ENCODE measurements at regions not wholly inside any gene's neighbourhood (a gene's known extent, or its start where the extent isn't known, plus 50 kb on each side); places are given as distances from the start of the nearest gene placed in this dataset.

- TF ChIP-seq ZNF331 (CRISPR knock-in tag; IDR thresholded peaks at IDR 0.05; ENCODE audit: low read depth): no peak
Observed at GRCh38 chr6:81228912-81229555, 523.4 kb downstream of the TENT5A start (continued).

DNA sequence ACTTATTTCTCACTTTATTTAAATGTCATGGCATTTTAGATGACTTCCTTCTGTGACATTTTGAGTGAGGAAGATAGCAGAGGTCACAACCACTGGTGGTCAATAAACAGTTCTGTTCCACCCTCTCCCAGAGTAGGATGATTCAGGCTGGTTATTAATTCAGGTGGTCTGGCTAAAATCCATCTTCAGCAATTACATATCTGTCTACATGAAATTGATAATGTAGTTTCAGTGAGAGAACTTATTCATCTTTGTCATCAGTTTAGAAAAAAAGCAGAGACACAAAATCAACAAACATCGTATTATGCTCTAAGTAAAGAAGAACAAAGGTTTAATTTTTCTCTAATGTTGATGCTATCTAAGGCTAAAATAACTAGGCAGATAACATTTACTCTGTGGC lies 525.5 kb downstream of the TENT5A start:
- no peaks in the 10 kb centered on the region for H3K36me3 Mint-ChIP-seq (ENCODE audit: low read depth)
- H3K27ac Mint-ChIP-seq: no peak overlapping the region
- H3K9me2 ChIP-seq (ENCODE audit: insufficient read depth): no peaks in the 10 kb centered on the region
- no peaks in the 10 kb centered on the region for H3K27me3 Mint-ChIP-seq (ENCODE audit: insufficient read depth, low read depth, poor library complexity)
- H3K9me3 Mint-ChIP-seq: no peaks in the 10 kb centered on the region
- no peaks in the 10 kb centered on the region for H3F3A ChIP-seq (replicated peaks; ENCODE audit: low read depth)
- H3K27ac ChIP-seq (ENCODE audit: low read depth): no peak overlapping the region
- H3K4me2 ChIP-seq: no peak overlapping the region
- no peaks in the 10 kb centered on the region for H3K27me3 ChIP-seq (ENCODE audit: insufficient read depth)
- no peaks in the 10 kb centered on the region for H3K4me1 ChIP-seq (ENCODE audit: insufficient read depth)
- DNase-seq (ENCODE audit: low spot score): no peak
- no peak overlapping the region for H3K4me3 Mint-ChIP-seq
- H3K36me3 ChIP-seq (ENCODE audit: insufficient read depth): no peaks in the 10 kb centered on the region
- H3K79me2 ChIP-seq (replicated peaks; ENCODE audit: insufficient read depth): no peaks in the 10 kb centered on the region
- ATAC-seq: no peak
- H2AFZ ChIP-seq: no peak overlapping the region
- no peaks in the 10 kb centered on the region for H4K20me1 ChIP-seq (replicated peaks; ENCODE audit: insufficient read depth)
- no peaks in the 10 kb centered on the region for H3K4me1 Mint-ChIP-seq
- no peak overlapping the region for H3K4me3 ChIP-seq
- no peak for TF ChIP-seq STAT1 (IDR thresholded peaks at IDR 0.05; ENCODE audit: unreplicated experiment)
- no peak for TF ChIP-seq REST (IDR thresholded peaks at IDR 0.05; ENCODE audit: unreplicated experiment)
- no peak for TF ChIP-seq EZH2 (IDR thresholded peaks at IDR 0.05; ENCODE audit: low read depth, unreplicated experiment)
- no peak for TF ChIP-seq ZNF331 (CRISPR knock-in tag; IDR thresholded peaks at IDR 0.05; ENCODE audit: low read depth)
- TF ChIP-seq NANOG (IDR thresholded peaks at IDR 0.05; ENCODE audit: borderline replicate concordance): no peak
- TF ChIP-seq, protein P1, sequence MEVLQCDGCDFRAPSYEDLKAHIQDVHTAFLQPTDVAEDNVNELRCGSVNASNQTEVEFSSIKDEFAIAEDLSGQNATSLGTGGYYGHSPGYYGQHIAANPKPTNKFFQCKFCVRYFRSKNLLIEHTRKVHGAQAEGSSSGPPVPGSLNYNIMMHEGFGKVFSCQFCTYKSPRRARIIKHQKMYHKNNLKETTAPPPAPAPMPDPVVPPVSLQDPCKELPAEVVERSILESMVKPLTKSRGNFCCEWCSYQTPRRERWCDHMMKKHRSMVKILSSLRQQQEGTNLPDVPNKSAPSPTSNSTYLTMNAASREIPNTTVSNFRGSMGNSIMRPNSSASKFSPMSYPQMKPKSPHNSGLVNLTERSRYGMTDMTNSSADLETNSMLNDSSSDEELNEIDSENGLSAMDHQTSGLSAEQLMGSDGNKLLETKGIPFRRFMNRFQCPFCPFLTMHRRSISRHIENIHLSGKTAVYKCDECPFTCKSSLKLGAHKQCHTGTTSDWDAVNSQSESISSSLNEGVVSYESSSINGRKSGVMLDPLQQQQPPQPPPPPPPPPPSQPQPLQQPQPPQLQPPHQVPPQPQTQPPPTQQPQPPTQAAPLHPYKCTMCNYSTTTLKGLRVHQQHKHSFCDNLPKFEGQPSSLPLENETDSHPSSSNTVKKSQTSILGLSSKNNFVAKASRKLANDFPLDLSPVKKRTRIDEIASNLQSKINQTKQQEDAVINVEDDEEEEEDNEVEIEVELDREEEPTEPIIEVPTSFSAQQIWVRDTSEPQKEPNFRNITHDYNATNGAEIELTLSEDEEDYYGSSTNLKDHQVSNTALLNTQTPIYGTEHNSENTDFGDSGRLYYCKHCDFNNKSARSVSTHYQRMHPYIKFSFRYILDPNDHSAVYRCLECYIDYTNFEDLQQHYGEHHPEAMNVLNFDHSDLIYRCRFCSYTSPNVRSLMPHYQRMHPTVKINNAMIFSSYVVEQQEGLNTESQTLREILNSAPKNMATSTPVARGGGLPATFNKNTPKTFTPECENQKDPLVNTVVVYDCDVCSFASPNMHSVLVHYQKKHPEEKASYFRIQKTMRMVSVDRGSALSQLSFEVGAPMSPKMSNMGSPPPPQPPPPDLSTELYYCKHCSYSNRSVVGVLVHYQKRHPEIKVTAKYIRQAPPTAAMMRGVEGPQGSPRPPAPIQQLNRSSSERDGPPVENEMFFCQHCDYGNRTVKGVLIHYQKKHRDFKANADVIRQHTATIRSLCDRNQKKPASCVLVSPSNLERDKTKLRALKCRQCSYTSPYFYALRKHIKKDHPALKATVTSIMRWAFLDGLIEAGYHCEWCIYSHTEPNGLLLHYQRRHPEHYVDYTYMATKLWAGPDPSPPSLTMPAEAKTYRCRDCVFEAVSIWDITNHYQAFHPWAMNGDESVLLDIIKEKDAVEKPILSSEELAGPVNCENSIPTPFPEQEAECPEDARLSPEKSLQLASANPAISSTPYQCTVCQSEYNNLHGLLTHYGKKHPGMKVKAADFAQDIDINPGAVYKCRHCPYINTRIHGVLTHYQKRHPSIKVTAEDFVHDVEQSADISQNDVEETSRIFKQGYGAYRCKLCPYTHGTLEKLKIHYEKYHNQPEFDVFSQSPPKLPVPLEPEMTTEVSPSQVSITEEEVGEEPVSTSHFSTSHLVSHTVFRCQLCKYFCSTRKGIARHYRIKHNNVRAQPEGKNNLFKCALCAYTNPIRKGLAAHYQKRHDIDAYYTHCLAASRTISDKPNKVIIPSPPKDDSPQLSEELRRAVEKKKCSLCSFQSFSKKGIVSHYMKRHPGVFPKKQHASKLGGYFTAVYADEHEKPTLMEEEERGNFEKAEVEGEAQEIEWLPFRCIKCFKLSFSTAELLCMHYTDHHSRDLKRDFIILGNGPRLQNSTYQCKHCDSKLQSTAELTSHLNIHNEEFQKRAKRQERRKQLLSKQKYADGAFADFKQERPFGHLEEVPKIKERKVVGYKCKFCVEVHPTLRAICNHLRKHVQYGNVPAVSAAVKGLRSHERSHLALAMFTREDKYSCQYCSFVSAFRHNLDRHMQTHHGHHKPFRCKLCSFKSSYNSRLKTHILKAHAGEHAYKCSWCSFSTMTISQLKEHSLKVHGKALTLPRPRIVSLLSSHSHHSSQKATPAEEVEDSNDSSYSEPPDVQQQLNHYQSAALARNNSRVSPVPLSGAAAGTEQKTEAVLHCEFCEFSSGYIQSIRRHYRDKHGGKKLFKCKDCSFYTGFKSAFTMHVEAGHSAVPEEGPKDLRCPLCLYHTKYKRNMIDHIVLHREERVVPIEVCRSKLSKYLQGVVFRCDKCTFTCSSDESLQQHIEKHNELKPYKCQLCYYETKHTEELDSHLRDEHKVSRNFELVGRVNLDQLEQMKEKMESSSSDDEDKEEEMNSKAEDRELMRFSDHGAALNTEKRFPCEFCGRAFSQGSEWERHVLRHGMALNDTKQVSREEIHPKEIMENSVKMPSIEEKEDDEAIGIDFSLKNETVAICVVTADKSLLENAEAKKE (CRISPR knock-in tag; IDR thresholded peaks at IDR 0.05): no peak
- TF ChIP-seq EZH2phosphoT487 (IDR thresholded peaks at IDR 0.05; ENCODE audit: unreplicated experiment): no peak
- TF ChIP-seq, protein P2, sequence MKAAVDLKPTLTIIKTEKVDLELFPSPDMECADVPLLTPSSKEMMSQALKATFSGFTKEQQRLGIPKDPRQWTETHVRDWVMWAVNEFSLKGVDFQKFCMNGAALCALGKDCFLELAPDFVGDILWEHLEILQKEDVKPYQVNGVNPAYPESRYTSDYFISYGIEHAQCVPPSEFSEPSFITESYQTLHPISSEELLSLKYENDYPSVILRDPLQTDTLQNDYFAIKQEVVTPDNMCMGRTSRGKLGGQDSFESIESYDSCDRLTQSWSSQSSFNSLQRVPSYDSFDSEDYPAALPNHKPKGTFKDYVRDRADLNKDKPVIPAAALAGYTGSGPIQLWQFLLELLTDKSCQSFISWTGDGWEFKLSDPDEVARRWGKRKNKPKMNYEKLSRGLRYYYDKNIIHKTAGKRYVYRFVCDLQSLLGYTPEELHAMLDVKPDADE (IDR thresholded peaks at IDR 0.05): no peak
- TF ChIP-seq ZNF114 (CRISPR knock-in tag; IDR thresholded peaks at IDR 0.05): no peak
- TF ChIP-seq CREB1 (CRISPR knock-in tag; IDR thresholded peaks at IDR 0.05; ENCODE audit: low read depth): no peak
- no peak for TF ChIP-seq JUNB (IDR thresholded peaks at IDR 0.05; ENCODE audit: unreplicated experiment)
- no peak for TF ChIP-seq POLR2AphosphoS5 (IDR thresholded peaks at IDR 0.05; ENCODE audit: low read depth)
- no peak for TF ChIP-seq CTCF (conservative IDR thresholded peaks at IDR 0.05; ENCODE audit: low read depth in 2 of 2)

Measured in GM23338 (cell line).